HTR-8/SVneo (cell line): ENCODE measurements at regions not wholly inside any gene's neighbourhood (a gene's known extent, or its start where the extent isn't known, plus 50 kb on each side); places are given as distances from the start of the nearest gene placed in this dataset.
"Not testable (repeated sequence)": the region's sequence is repeated elsewhere in the genome, so short reads cannot be mapped to it uniquely, and the experiment has no call there.

Experiments
- DNase-seq: peaks from one replicate; pipeline ENCODE4 v3.0.0; 2011; ENCODE audit warnings: low spot score, mixed read lengths; ENCODE audit not compliant: insufficient read length
- FAIRE-seq: peaks from 2 replicates; lab custom pipeline; 2011; peaks lifted over from hg19 to GRCh38; lab: Jason Lieb, UNC

DNA sequence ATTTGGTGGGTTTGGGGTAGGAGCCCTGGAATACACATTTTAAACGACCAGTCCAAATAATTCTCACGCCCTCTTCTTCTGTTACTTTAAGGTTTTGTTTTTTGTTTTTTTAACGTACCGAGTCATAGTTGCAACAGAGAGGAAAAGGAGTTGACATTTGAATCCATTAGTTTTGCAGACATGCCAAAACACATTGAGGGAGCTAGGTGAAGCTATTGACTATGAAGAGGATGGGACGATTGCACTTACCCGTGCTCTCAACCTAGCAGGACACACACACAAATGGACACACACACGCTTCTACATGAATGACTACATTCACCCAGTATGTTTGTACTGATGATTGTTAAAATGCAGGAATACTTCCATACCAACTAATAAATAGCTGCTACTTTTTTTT, 54.3 kb upstream of the CIT start:
- FAIRE-seq = no peak
- no peak for DNase-seq

DNA sequence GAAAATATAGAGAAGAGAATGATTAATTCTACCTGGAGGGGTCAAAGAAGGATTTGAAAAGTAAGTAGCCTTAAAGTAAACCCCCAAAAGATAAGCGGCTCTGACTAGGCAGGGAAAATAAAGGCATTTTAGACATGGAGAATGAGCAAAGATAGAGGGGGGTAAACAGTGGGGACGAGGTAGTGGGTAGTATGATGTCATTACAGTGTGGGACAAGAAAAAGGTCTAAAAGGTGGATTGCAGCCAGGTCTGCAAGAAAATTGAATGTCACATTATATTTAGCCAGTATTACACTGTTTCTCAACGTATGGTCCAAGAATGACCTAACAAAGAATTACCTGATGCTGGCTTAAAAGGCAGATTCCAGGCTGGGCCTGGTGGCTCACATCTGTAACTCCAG, 55.8 kb upstream of the CIT start:
- DNase-seq = no peak
- no peak for FAIRE-seq

DNA sequence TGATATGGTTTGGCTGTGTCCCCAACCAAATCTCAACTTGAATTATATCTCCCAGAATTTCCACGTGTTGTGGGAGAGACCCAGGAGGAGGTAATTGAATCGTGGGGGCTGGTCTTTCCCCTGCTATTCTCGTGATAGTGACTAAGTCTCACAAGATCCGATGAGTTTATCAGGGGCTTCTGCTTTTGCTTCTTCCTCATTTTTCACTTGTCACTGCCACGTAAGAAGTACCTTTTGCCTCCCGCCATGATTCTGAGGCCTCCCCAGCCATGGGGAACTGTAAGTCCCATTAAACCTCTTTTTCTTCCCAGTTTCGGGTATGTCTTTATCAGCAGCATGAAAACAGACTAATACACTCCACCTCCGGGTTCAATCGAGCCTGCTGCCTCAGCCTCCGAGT, 54.3 kb upstream of the BICDL1 start:
- FAIRE-seq, DNase-seq: not testable (repeated sequence)

DNA sequence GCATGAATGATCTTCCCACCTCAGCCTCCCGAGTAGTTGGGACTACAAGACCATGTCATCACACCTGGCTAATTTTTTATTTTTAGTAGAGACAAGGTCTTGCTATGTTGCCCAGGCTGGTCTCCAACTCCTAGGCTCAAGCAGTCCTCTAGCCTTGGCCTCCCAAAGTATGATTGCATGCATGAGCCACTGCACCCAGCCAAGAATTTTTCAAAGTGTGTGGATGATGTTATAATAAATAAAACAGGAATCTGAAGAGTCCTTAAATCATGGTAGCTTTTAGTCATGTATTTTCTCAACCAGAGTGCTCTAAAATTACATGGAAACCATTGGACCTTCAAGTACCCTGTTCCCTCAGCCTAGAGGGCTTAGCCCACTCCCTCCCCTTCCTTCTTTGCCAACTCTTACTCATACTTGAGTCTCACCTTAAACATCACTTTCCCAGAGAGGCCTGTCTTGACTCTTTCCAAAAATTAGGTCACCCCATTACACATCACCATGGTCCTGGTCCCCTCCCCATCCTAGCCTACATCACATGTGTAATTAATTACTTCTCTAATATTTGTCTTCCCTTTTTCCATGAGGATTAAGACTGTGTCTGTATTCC, 52.2 kb upstream of the BICDL1 start:
- FAIRE-seq (no peak), DNase-seq (no peak)

DNA sequence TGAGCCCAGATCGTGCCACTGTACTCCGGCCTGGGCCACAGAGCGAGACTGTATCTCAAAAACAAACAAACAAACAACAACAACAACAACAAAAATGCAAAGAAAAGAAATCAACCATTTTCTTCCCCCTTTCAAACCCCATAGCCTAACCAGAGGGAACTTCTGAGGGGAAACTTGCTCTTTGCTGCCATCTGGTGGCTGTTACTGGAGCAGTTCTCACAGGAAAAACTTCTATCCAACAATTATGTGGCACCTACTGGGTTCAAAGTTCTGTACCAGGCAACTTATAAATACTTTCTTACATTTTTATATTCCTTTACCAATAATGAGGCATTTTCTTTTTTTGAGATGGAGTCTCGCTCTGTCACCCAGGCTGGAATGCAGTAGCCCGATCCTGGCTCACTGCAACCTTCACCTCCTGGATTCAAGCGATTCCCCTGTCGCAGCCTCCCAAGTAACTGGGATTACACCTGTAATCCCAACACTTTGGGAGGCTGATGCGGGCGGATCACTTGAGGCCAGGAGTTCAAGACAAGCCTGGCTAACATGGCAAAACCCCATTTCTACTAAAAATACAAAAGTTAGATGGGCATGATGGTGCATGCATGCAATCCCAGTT, 50.9 kb upstream of the BICDL1 start:
- FAIRE-seq (no peak), DNase-seq (peak; percentile 75)
